DND-41 (cell line): ENCODE measurements at regions not wholly inside any gene's neighbourhood (a gene's known extent, or its start where the extent isn't known, plus 50 kb on each side); places are given as distances from the start of the nearest gene placed in this dataset.

Source experiments
- ATAC-seq: fragments of 200-7000 bp; cut with Tn5 transposase; 3 replicates; pipeline ENCODE4 v1.9.1; 2021; ENCODE audit warnings: low read depth; ENCODE audit not compliant: insufficient read depth
- DNase-seq: peaks from one replicate; pipeline ENCODE4 v3.0.0-alpha.2; 2020
- H2AFZ ChIP-seq: 2 replicates; pipeline ENCODE4 v1.6.0; 2012; ENCODE audit warnings: low read depth, low read length
- H3K27ac ChIP-seq: 2 replicates; pipeline ENCODE4 v1.5.1; 2012; ENCODE audit warnings: low read length, inconsistent platforms
- H3K27me3 ChIP-seq: fragments of 200-600 bp; sonication (generic); 2 replicates; pipeline ENCODE4 v1.6.0; 2012; ENCODE audit warnings: low read length, mild to moderate bottlenecking, inconsistent platforms; ENCODE audit not compliant: insufficient read depth, poor library complexity
- H3K36me3 ChIP-seq: 2 replicates; pipeline ENCODE4 v1.5.1; 2012; ENCODE audit warnings: low read length, inconsistent platforms; ENCODE audit not compliant: insufficient read depth
- H3K4me1 ChIP-seq: 2 replicates; pipeline ENCODE4 v1.5.1; 2012; ENCODE audit warnings: mild to moderate bottlenecking, low read length; ENCODE audit not compliant: insufficient read depth
- H3K4me2 ChIP-seq: 2 replicates; pipeline ENCODE4 v1.6.0; 2012; ENCODE audit warnings: mild to moderate bottlenecking, moderate library complexity, low read length, inconsistent platforms; ENCODE audit not compliant: insufficient read depth
- H3K4me3 ChIP-seq, 2 experiments: fragments of 200-600 bp in 1 of 2; shearing (Covaris generic) in 1 of 2; 2 replicates each; pipeline ENCODE4 v1.5.1; 2012 to 2016; ENCODE audit warnings: inconsistent platforms in 2 of 2, low read length in 2 of 2, mild to moderate bottlenecking in 2 of 2, low read depth in 1 of 2, moderate library complexity in 1 of 2
- H3K79me2 ChIP-seq: 2 replicates; pipeline ENCODE4 v1.6.0; 2012; ENCODE audit warnings: low read length, inconsistent platforms; ENCODE audit not compliant: insufficient read depth
- H3K9ac ChIP-seq: 2 replicates; pipeline ENCODE4 v1.6.0; 2012; ENCODE audit warnings: low read depth, mild to moderate bottlenecking, inconsistent platforms, low read length, moderate library complexity
- H3K9me3 ChIP-seq: 2 replicates; pipeline ENCODE4 v1.5.1; 2012; ENCODE audit warnings: low read length, moderate library complexity, mild to moderate bottlenecking, inconsistent platforms; ENCODE audit not compliant: insufficient read depth, severe bottlenecking
- H4K20me1 ChIP-seq: 2 replicates; pipeline ENCODE4 v1.6.0; 2012; ENCODE audit warnings: low read length; ENCODE audit not compliant: insufficient read depth
- EZH2 ChIP-seq: IDR thresholded peaks from 3 replicates; pipeline ENCODE4 v1.6.1; 2012; ENCODE audit warnings: borderline replicate concordance, low read depth, mild to moderate bottlenecking, moderate library complexity, low read length, inconsistent platforms; ENCODE audit not compliant: severe bottlenecking
- TF ChIP-seq, protein P1 (sequence below): IDR thresholded peaks from 2 replicates; pipeline ENCODE4 v1.5.1; 2012; ENCODE audit warnings: borderline replicate concordance, low read length, moderate library complexity, mild to moderate bottlenecking; ENCODE audit not compliant: poor library complexity, severe bottlenecking; ENCODE audit errors: extremely low read depth

GRCh38 chr2:146240391-146240790, 1604.4 kb upstream of the ACVR2A start:
- Histone ChIP-seq H3K4me1 (no peaks in the 10 kb centered on the region), H4K20me1 (no peaks in the 10 kb centered on the region), H3K4me3 (no peak overlapping the region), H3K27me3 (peaks cover 4% of the 10 kb centered on the region), H3K9ac (no peak overlapping the region), H3K36me3 (no peaks in the 10 kb centered on the region), H3K27ac (no peak overlapping the region), H3K9me3 (no peaks in the 10 kb centered on the region), H3K4me2 (no peak overlapping the region), H3K79me2 (no peaks in the 10 kb centered on the region), H2AFZ (no peak overlapping the region)
- ATAC-seq (no peak), DNase-seq (no peak)
- no peak for TF ChIP-seq EZH2
- TF ChIP-seq, protein P1, sequence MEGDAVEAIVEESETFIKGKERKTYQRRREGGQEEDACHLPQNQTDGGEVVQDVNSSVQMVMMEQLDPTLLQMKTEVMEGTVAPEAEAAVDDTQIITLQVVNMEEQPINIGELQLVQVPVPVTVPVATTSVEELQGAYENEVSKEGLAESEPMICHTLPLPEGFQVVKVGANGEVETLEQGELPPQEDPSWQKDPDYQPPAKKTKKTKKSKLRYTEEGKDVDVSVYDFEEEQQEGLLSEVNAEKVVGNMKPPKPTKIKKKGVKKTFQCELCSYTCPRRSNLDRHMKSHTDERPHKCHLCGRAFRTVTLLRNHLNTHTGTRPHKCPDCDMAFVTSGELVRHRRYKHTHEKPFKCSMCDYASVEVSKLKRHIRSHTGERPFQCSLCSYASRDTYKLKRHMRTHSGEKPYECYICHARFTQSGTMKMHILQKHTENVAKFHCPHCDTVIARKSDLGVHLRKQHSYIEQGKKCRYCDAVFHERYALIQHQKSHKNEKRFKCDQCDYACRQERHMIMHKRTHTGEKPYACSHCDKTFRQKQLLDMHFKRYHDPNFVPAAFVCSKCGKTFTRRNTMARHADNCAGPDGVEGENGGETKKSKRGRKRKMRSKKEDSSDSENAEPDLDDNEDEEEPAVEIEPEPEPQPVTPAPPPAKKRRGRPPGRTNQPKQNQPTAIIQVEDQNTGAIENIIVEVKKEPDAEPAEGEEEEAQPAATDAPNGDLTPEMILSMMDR = no peak

GRCh38 chr2:146239392-146240135, 1605.3 kb upstream of the ACVR2A start:
- no peaks in the 10 kb centered on the region for H3K36me3 ChIP-seq

GRCh38 chr2:146238254-146238966, 1606.4 kb upstream of the ACVR2A start:
- Histone ChIP-seq H3K4me1 (no peaks in the 10 kb centered on the region), H3K9ac (no peak overlapping the region), H3K4me3 (no peak overlapping the region), H3K9me3 (no peaks in the 10 kb centered on the region), H3K36me3 (no peaks in the 10 kb centered on the region), H3K4me2 (no peak overlapping the region), H3K27me3 (peaks cover 4% of the 10 kb centered on the region), H2AFZ (no peak overlapping the region), H3K27ac (no peak overlapping the region), H4K20me1 (no peaks in the 10 kb centered on the region), H3K79me2 (no peaks in the 10 kb centered on the region)
- no peak for DNase-seq
- ATAC-seq = no peak
- TF ChIP-seq EZH2 = no peak
- TF ChIP-seq, protein P1 = no peak

More at GRCh38 chr2:146239392-146240135, 1605.3 kb upstream of the ACVR2A start:
- Histone ChIP-seq H3K27ac (no peak overlapping the region), H2AFZ (no peak overlapping the region), H3K4me3 (no peak overlapping the region), H3K4me2 (no peak overlapping the region), H3K27me3 (peaks cover 4% of the 10 kb centered on the region), H4K20me1 (no peaks in the 10 kb centered on the region), H3K79me2 (no peaks in the 10 kb centered on the region), H3K9me3 (no peaks in the 10 kb centered on the region), H3K9ac (no peak overlapping the region), H3K4me1 (no peaks in the 10 kb centered on the region)
- TF ChIP-seq, protein P1 = no peak
- no peak for TF ChIP-seq EZH2
- no peak for DNase-seq
- ATAC-seq = no peak
